Glomerular visceral epithelial cell (primary cell): ENCODE measurements at regions not wholly inside any gene's neighbourhood (a gene's known extent, or its start where the extent isn't known, plus 50 kb on each side); places are given as distances from the start of the nearest gene placed in this dataset.
"Not testable (repeated sequence)": the region's sequence is repeated elsewhere in the genome, so short reads cannot be mapped to it uniquely, and the experiment has no call there.

Experiments
- DNase-seq: peaks from one replicate; pipeline ENCODE4 v3.0.0-alpha.2; 2016; ENCODE audit errors: extremely low spot score

GRCh38 chr3:13194285-13195209 is 121.3 kb upstream of the IQSEC1 start:
- DNase-seq: no peak

- no peak for DNase-seq
These were observed 120.4 kb upstream of the IQSEC1 start for GRCh38 chr3:13193320-13194284.

GRCh38 chr3:13192471-13193213 is 119.4 kb upstream of the IQSEC1 start:
- no peak for DNase-seq

DNA sequence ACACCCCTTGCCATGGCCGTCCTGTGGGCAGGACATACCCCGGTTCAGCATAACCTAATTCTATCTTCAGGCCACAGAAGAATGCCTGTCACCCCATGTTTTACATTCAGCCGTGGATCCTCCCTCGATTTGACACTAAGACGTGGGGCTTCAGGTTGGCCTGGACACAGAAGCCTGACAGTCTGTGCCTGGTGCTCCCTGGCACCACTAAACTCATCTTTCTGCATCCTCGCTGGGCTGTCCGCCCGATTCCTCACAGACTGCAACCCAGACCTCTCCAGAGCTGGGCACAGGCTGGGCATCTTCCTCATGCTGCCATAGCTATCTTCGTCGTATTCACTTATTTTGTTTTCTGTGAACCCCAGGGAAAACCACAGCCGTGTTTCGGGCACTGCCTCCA is 117.8 kb upstream of the IQSEC1 start:
- no peak for DNase-seq

- no peak for DNase-seq
These were observed 117.1 kb upstream of the IQSEC1 start for GRCh38 chr3:13190378-13190765.

GRCh38 chr3:13189639-13190377 is 116.6 kb upstream of the IQSEC1 start:
- peak; percentile 48 for DNase-seq

DNA sequence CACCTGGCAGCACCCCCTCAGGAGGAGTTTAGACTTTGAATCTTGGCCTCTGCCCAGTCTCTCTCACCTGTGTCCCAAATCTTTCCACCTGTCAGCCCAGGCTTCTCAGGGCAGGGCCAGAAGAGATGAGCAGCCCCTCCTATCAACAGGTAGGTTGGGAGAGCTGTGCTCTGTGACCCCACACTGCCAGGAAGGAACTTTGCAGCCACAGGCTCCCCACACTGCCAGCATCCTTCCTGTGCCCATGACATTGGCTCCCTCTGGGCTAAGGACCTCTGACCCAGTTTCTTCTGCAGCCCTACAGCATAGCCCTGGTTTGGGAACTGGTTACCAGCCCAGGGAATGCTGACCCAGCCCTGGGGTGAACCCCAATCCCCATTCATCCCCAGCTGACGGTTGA is 115.7 kb upstream of the IQSEC1 start:
- DNase-seq: no peak

DNA sequence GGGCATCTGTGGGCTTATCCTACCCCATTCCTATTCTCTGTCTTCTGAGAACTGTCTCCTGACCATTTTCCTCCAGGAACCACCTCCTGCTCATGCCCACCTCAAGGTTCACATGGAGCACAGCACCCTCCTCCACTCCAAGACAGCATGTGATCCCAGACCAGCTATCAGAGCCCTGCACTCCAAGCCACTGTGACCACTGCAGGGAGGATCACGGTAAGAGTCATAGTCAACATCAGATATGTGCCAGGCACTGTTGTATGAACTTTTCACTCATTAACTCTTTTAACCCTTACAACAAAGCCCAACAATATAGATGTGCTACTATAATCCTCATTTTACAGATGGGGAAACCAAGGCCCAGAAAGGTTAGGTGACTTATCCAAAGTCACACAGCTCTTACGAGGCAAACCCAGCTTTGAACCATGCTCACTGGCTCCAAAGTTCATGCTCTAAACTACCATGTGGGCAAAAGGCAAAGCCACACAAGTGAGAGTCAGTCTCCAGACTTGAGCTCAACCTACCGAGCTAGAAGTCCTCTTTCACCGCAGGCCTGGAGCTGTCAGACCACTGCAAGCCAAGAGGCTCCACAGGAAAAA is 115.1 kb upstream of the IQSEC1 start:
- DNase-seq: no peak

GRCh38 chr3:13187593-13187992 is 114.4 kb upstream of the IQSEC1 start:
- DNase-seq: no peak

DNA sequence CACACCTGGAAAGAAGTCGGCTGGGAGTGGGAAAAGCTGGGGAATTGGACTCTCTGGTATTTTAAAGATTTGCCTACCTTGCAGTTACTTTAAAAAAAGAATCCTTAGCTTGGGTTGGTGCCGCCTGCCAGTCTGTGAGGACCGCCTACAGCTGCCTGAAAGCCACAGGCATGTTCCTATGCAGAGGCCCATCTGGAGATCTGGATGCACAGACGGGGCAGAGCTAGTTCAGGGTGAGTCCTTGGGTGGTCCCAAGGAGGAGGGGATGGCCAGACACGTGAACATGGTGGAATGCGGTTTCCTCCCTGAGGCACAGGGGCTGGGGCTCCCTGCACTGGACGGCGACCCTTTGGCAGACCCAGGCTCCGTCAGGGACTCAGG is 113.2 kb upstream of the IQSEC1 start:
- DNase-seq: no peak

GRCh38 chr3:13185737-13186434 is 112.7 kb upstream of the IQSEC1 start:
- no peak for DNase-seq

- not testable (repeated sequence) for DNase-seq
These were observed 106.5 kb upstream of the IQSEC1 start for GRCh38 chr3:13179582-13180210.

GRCh38 chr3:13179181-13179580 is 106.0 kb upstream of the IQSEC1 start:
- DNase-seq: no peak

GRCh38 chr3:13178107-13178506 is 104.9 kb upstream of the IQSEC1 start:
- no peak for DNase-seq

- no peak for DNase-seq
These were observed 104.4 kb upstream of the IQSEC1 start for GRCh38 chr3:13177641-13178040.

GRCh38 chr3:13177236-13177635 is 104.0 kb upstream of the IQSEC1 start:
- no peak for DNase-seq

- DNase-seq: no peak
These were observed 103.2 kb upstream of the IQSEC1 start for GRCh38 chr3:13176445-13176844.

DNA sequence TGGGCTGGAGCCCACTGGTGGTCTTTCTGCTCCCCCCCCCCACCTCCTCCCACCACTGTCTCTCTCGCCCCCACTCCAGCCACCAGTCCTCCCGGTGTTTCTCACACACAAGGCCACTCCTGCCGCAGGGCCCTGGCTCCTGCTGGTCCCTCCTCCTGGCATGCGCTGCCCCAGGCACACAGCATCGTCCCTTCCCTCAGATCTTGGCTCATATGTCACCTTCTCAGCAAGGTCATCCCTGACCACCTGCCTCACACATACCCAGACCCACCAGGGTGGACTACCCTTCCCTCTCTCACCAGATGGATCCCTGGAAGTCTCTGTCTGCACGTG is 101.5 kb upstream of the IQSEC1 start:
- no peak for DNase-seq

DNA sequence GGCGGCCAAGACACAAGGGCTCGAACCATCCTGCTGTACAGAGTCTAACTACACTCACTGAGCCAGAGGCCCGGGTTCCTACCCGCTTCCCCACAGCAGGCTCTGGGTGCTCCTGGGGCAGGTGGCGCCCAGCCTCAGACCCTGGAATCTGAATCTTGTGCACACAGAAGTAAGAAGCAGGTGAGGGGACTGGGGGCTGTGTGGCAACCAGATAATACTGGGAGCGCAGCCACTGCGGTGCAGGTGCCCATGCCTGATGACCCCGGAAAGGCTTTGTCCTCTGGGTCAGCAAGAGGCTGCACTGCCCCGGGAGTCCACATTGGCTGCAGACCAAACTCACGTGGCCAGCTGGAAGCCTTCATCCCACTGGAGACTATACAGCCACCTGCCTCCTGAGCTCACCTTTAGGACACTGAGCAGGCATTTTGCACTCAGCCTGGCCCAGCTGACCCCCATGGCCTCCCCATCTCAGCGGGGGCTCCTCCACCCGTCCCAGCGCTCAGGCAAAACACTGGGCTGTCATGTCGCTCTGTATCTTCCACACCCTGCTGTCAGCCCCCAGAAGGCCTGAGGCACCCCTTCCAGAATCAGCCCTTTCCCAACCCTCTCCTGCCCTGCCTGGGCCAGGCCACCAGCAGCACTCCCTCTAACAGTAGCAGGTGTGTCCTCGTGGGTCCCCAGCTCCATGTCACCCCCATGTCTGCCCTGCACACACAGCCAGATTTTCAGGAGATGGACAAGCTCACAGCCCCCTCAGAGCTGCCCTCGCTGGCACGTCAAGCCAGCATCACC is 101.0 kb upstream of the IQSEC1 start:
- DNase-seq: no peak
